Stimulated activated CD4-positive, alpha-beta T cell treated with anti-CD3 and anti-CD28 coated beads, Interleukin-12 subunit alpha, Interleukin-12 subunit beta, amount 100 ng/mL, for 48 hours (primary cell): ENCODE measurements at regions not wholly inside any gene's neighbourhood (a gene's known extent, or its start where the extent isn't known, plus 50 kb on each side); places are given as distances from the start of the nearest gene placed in this dataset.
"Not testable (repeated sequence)": the region's sequence is repeated elsewhere in the genome, so short reads cannot be mapped to it uniquely, and the experiment has no call there.

Experiments used
- DNase-seq, 3 donors: peaks; one replicate each; pipeline ENCODE4 v3.0.0-alpha.2; 2020; ENCODE audit warnings: low read depth in 2 of 3, low spot score in 1 of 3

DNA sequence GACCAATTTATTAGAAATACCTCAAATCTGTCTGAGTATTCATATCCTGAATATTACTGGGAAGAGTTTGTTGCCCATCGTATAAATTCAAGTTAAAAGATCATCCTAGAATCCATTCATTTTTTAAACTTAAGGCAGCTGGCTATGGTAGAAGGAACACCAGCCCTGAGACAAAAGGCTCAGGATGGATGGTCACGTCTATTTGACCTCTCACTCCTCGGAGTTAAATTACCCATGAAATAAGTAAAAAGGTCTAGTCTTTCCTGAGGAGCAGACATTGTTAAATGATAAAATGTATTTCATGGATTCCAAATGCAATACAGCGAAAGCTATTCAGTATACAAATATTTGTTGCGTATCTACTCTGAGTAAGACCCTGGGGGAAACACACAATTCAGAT, 826.0 kb upstream of the LRATD1 start:
- no peak for DNase-seq

DNA sequence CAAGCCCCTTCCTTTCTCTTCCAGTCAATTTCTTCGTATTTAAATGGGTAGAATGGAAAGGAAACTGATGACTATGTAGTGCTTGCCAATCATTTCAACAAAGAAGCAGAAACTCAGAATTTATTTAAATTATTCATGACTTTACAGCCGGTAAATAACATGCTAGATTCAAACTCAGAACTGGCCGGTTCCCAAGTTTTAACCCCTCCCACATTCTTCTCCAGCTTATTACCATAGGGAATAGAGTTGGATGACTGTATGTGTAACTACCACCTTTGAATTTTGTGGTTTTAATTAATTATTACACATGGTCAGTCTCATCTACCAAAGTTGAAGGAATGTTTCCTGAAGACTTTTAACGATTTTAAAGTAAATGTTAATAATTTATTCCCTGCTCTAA, 819.3 kb upstream of the LRATD1 start:
- no peak for DNase-seq

DNA sequence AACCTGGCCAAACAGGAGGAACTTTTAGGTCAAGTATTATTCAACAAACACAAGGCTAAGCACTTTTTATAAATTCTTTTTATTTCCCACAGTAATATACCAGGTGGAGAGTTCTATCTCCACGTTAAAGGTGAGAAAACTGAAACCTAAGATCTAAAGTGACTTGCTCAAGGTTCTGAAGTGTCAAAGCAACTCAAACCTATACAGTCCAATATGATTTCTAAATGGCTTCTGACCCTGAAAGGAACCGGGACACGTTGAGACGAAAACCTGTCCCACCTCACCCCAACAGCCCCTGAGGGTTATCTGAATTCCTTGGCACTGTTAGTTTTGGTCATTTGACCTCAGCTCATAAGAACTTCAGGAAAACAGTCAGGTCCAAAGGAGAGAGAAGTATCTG, 814.5 kb upstream of the LRATD1 start:
- DNase-seq = no peak

DNA sequence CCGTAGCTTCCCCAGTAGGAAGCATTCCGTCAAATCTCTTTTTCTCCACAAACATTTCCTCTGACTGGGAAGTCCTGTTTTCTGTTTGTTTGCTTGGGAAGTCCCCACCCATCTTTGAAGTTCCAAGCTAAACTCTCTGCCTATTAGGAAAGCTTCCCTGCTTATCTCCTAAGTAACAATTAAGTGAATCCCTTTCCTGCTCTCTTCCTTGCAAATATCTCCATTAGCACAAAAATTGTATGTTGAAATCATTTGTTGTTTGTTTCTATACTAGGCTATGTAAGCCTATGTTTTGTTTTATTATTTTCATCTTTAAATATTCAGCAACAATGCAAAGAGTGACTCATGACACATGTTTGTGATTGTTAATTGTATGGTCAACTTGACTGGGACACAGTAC, 812.6 kb upstream of the LRATD1 start:
- no peak for DNase-seq

DNA sequence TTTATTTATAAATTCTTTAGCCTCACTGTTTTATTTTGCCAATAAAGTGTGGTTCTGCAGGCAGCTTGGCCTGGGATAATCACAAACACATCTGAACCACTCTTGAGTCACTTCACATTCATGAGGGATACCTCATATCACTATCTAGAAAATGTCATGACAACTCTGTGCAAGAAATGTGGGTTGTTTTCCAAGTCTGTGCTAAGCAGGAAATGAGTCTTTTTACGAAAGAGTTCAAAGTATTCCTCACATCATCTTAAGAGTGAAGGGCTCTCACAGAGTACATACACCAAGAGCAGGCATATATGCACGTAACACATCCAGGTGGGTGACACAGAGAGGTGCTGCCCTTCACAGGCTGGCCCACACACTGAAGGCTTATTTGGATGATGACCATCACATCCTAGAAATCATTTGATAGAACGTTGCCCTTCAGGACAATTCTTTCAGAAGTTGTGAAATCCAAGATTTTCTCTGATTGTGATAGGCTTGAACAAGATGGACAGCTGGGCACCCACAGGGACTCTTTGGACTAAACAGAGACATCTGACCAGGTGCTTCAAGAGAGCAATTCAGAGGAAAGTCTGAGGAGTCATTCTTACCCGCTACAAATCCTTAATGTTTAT, 811.1 kb upstream of the LRATD1 start:
- no peak for DNase-seq

DNA sequence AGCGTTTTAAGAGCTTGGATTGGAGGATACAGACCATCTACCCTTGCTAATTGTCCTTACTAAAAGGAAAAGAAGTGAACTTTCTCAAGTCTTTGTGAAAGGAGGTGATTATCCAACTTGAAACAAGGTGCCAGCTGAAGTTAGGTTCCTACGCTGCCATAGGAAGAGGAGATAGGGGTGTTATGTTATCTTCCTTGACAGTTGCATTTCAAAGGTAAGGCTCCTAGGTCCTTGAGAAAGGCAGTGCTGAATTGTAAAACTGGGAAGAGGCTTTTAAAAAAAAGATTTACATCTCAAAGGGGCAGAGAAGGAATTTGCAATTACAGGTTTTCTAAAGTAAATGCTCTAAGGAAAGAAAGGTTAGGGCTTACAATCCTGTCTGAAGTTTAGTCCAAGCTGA, 810.2 kb upstream of the LRATD1 start:
- no peak for DNase-seq

DNA sequence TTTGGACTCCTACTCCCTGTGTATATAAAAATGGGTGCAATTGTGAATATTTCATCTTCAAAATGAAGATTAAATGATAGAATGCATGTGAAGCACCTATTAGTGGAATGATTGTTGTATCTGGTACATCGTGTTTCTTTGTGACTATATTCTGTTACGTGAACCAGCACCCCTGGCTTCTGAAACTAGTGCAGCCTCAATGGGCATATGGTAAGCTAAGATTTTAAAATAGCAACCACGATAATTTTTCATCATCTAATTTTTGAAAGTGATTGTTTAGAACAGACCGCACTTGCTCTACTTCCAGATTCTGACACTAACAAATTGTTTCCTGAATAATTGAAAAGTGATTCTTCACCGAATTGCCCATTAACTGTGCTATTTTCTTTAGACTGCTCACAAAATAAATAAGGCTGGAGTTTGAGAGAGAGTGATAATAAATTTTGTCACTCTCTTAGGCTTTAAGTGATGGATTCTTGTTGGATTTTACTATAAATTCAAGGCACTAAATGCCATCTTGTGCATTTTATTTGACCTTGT, 806.1 kb upstream of the LRATD1 start:
- DNase-seq = no peak

DNA sequence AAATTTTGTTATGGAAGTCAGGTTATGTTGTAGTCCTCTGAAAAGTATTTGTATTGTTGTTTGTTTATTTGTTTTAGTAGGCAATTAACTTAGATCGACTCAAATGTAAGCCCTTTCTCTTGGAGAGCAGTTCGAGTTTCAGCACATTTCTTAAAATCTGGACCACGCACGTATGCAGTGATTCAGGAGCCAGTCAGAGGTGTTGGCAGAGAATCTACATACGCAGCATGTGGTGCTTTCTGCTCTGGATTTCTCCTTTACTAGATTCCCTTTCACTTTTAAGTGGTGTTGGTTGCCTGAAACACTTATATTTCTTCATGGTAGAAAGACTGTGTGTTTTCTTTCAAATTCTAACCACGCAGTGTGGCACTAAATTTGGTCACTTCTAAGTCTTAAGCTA, 773.9 kb upstream of the LRATD1 start:
- DNase-seq = no peak

DNA sequence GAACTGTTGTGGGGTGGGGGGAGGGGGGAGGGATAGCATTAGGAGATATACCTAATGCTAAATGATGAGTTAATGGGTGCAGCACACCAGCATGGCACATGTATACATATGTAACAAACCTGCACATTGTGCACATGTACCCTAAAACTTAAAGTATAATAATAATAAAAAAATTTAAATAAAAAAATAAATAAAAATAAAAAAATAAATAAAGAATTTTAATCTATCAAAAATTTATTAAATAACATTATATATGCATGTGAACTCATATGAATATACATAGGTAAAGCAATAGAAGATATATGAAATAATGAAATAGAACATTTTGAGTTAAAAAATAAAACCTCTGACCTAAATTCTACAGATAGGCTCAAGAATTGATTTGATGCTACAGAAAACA, 764.2 kb upstream of the LRATD1 start:
- DNase-seq = not testable (repeated sequence)

DNA sequence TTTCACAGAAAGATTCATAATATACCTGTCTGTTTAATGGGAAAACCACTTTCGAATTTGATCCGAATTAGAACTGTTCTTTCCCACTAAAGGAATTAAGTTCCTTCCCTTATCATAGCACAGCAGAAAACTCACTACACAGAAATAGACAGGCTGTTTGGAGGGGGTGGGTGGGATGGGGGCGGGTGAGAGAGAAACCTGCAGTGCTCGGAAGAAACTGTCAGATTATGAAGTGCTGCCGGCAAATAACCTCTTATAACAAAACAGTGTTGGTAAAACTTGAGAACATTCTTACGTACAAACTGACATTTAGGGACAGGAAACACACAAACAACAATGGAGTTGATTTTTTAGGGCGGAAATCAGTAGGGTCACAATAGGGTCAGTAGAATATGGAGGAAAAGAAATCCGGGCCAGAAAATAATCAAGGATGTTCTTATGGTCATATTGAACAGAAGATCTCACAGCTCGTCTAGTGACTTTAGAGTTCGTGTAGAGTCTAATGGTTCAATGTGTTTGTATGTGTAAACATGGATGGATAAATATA, 756.0 kb upstream of the LRATD1 start:
- DNase-seq = no peak

DNA sequence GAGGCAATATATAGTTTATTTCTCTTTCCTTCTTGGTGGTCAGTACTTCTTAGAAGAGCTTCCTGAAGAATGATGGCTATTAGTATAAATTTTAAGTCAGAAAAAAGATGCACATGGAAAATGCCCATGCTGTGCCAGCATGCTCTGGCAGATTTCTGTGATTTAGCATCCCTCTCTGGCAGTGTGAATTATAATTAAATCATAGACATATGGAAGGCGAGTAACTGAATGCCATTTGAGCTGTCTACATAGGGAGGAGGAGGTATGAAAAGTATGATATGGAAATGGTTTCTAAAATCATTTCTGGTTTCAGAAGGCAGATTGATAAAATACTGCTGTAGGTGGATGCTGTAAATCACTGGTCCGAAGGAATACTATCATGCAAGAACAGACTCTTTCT, 754.9 kb upstream of the LRATD1 start:
- DNase-seq = no peak

DNA sequence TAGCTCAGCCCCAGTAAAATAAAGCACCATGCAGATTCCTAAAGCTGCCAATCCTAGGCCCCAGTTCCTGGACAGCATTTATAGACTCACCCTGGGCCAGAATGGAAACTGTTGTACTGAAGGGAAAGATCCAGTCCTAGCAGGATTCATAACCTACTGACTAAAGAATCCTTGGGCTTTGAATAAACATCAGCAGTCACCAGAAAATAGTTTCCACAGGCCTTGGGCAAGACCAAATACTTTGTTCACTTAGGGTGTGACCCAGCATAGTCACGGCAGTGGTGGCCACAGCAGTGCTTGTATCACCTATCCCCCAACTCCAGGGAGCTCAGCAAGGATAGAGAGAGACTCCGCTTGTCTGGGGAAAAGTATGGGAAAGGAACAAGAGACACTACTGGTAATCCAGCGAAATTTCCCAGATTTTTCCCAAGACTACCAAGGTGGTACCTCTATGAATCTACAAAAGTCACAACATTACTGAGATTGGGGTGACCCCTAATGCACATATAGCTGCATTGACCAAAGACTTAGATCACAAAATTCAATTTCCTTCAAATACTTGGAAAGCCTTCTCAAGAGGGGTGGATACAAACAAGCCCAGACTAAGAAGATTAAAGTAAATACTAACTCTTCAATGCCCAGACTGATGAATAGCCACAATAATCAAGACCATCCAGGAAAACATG, 748.1 kb upstream of the LRATD1 start:
- DNase-seq = no peak

DNA sequence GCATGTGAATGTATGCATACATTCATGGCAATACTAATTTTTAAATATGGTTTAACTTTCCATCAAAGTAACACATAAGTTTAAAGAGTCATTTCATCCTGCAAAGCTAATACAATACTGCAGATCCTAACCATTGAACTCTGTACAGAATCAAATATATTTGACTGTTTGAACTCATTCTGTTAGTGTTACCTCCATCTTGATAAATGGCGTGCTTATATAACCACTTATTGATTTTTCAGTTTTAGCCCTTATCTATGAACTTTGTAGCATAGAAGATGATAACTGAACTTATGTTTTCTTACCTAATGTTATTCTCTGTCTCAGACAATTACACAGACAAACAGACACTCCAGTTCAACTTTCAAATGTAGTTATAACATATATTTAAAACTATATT, 731.0 kb upstream of the LRATD1 start:
- no peak for DNase-seq

DNA sequence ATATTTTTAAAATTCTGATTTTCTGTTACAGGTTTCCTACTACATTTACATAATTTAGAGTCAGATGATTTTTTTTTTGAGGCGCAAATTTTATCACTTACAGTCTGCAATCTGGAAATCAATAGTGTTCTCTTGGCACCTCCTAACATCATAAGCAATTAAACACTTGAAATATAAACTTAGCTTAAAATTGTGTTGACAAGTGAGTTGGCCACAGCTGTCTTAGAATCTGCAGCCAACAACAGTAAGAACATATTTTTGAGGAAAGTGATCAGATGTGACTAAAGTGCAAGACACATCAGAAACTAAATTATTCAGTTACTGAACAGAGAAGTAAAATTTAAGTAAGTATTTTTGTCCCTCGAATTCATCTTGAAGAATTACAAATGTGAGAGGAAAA, 726.7 kb upstream of the LRATD1 start:
- no peak for DNase-seq

DNA sequence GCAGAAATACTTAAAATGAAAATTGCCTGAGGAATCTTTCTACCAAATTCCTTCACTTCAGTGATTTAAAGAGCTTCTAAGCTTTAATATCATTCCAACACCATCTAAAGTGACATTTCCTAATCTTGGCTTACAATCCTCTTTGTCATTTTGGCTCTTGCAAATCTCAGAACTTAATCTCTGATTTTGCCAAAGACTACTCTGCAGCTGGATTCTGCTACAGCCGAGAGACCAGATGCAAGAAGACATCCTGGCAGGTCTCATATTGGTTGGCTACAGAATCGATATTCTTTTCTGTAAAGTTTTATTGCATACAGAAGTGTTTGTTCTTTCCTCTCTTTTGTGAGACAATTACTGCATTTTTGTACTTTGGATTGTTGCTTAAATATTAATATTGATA, 716.5 kb upstream of the LRATD1 start:
- DNase-seq = no peak

DNA sequence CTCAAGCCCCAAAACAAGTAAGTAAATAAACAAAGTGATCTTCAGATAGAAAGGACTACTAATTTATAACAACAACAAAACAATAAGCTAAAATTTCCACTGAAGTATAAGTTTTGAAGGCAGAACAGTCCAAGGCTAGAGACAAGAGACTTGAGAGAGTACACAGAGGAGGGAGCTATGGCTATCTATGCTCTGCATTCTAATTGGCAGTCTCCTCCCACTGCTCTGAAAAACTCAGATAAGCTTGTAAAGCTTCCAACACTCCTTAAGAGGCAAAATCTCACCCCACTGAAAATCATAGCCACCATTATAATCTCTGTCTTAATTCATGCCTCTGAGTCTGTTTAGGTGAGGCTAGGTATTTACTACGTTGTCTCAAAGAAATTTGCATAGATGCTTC, 714.6 kb upstream of the LRATD1 start:
- no peak for DNase-seq

DNA sequence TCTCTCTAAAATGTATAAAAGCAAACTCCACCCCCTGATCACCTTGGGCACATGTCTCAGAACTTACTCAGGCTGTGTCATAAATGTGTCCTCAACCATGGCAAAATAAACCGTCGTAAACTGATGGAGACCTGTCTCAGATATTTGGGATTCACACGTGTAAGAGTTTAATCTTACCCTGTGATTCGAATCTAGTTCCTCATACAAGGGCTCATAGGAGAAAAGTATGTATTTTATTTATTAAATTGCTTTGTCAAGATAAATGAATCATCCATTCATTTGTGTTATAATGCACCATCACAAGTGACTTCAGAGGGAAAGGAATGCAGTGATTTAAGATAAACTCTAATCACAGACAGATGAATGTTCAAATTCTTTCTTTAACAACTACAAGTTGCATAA, 712.5 kb upstream of the LRATD1 start:
- no peak for DNase-seq

DNA sequence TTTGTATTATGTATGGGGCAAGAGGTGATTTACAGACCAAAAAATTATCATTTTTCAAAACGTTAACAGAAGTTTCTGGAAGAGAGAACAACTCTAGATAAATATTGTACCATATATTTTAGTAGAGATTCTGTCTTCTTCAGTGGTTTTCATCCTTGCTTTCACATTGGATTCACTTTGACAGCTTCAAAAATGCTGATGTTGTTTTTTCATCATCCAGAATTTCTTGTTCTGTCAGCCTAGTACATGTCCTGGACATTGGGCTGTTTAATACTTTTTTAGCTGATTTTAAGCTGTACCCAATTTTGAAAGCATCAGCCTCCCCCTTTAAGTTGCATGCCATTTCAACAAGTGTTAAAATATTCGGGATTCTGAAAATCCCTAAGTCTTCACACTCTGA, 711.3 kb upstream of the LRATD1 start:
- DNase-seq = no peak

DNA sequence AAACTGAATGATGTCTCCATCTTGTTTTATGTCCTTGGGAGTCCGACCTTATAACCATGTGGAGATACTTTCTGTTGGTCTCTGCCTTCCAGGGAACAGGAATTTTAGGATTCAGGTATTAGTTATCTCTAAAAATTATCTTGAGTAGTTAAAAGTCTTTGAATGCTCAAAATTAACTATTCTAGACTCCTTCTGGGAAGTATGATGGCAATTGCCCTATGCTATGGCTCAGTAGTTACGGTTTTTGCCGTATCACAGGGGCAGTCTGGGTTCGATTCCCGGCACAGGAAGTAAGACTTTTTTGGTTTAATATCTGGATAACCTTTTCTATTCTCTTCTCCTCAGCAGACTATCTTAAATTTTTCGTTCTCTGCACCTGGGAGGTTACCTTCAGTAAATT, 708.7 kb upstream of the LRATD1 start:
- DNase-seq = no peak

DNA sequence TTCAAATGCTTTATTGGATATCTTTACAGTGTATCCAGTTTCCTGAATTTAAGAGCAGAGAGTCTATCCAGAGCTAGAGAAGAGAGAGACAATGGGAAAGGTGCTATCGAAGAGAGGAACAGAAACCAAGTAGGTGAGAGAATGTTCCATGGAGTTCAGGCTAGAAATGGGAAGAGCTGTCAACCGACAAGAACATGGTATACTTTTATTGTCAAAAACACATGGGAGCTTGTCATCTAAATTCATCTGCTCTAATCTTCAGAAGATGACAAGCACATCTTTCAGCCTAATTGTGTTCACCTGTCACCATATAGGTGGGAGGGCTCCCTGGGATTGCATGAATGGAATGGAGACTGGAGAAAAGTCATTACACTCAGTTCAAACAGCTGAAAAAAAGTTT, 690.4 kb upstream of the LRATD1 start:
- DNase-seq = no peak

DNA sequence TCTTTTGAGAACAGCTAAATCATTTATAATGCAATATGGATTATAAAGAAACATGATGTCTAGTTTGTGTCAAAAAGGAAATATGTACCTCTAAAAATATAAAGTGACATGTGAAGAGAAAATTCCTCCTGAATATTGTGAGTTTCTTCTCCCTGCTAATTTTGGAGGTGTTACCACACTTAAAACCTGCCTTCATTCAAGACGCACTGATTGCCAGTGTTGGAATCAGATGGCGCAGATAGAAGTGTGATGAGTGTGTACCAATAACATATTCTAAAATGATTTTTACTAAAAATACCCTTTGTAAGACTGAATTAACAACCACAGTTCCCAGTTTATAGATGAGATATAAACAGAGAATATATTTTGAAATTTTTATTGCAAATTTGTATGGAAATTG, 681.8 kb upstream of the LRATD1 start:
- no peak for DNase-seq

DNA sequence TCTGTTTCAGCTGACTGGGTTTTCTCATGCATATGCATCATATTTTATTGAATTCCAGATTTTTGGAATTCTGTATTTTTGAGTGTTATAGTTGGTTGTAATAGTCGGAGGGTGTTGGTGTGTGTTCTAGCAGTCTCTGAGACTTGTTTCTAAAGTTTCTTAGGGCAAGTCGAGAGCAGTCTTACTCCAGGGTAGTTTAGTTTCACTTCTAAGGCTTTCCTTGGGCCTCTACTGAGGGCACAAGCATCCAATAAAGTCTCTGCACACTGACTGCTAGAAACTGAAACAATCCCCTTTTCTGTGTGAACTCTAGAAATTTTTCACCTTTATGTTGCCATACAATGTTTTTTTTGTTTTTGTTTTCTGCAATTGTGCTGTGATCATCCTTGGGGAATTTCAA, 663.7 kb upstream of the LRATD1 start:
- DNase-seq = no peak
